NCI-H1092 (cell line): ENCODE measurements at regions not wholly inside any gene's neighbourhood (a gene's known extent, or its start where the extent isn't known, plus 50 kb on each side); places are given as distances from the start of the nearest gene placed in this dataset.
"Not testable (repeated sequence)": the region's sequence is repeated elsewhere in the genome, so short reads cannot be mapped to it uniquely, and the experiment has no call there.

Experiments used
- DNase-seq: peaks from one replicate; lab custom pipeline; 2025; lab: John Stamatoyannopoulos, UW

DNA sequence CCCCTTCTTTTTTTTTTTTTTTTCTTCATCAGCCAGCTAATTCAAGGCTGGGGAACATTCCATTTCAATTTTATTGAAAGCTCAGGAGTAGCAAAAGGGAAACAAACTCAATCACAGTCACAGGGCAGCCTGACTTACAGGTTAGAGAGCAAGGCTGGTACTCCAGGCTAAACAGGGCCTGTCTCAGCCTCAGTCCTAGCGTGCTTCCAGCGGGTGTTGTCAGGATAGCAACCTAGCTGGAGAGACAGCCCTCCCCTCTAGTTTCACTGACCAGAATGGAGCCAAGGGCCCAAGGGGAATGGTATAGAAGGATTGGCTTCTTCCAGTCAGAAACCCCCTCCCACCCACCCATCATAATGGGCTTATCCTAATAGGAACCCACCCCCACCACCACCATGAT, 132.9 kb downstream of the PXDC1 start:
- no peak for DNase-seq

GRCh38 chr6:3617681-3618311, 133.7 kb downstream of the PXDC1 start:
- no peak for DNase-seq

DNA sequence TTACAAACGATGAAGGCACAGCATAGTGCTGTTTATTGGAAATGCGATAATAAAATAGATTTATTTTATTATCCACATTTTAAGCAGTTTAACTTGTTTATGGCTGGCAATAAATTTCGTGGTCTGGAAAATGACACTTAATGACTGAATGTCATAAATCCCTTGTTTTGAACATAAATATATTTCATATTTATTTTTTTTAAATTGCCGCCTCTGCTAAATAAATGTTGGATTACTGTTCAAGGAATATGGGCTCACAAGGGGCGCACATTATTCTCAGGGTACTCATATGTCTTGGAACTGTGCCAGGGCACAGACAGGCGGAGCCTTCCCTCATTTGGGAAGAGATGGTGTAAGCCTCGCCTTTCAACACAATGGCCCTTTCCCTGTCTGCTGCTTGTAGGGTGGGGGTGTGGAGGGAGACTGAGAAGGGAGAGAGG, 134.3 kb downstream of the PXDC1 start:
- DNase-seq, result no peak

DNA sequence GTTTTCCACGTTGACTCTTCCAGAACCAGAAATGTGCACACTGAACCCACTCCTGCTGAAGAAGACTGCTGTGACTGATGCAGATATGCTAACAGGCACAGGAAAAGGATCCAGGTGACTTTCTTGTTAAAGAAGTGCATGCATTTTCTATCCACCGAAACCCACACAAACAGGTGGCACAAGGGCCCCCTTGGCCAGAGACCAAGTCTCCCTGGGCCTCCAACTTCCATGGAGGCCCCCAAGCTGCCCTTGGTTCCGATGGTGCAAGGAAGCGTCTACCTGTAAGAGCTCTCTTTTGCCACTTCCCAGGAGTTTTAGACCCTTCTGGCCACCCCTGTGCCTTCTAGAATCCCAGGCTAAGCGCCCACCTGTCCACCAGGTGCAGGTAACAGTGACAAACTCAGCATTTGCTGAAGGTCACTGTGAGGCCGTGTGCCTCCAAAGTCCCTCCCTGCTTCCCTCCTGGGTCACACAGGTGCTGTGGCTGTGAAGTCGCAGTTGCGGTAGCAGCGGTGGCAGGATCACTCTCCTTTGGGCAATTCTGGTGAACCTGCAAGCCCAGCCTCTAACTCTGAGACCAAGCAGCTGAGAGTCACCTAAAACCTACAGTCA, 134.8 kb downstream of the PXDC1 start:
- DNase-seq, result no peak

- DNase-seq, result no peak
Measured at GRCh38 chr6:3615391-3616380, 135.8 kb downstream of the PXDC1 start.

GRCh38 chr6:3614918-3615317, 136.6 kb downstream of the PXDC1 start:
- no peak for DNase-seq

- not testable (repeated sequence) for DNase-seq
Measured at GRCh38 chr6:3613565-3613964, 137.9 kb downstream of the PXDC1 start.

DNA sequence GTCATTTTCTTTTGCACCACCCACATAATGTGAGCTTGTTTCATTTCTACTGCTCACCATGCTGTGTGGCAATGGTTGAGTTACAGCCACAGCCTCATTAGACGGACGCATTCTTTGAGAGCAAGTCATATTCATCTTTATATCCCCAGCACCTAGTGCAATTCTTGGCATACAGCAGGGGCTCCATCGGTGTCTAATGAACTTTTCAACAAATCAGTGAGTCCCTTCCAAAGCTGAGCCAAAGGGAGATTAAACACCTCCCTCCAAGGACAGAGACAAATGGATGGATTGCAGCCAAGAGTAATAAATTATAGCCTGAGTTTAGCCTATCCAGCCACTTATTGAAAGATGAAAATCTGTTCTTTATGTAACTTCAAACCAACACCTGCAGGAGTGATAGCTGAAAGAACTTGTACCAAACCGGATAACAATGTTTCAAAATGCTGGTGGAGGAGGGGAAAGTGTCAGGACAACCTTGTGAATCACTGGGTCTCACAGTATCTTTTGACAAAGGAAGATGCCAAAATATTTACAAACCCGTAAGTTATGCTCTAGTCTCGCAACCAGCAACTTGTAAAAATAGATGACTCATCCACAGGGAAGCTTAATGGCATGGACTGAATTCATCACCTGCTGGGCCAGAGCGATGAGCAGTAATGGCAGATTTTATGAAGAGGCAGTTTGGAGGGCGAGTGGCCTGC, 139.0 kb downstream of the PXDC1 start:
- no peak for DNase-seq

- no peak for DNase-seq
Measured at GRCh38 chr6:3610921-3611320, 140.6 kb downstream of the PXDC1 start.

- no peak for DNase-seq
Measured at GRCh38 chr6:3610206-3610605, 141.3 kb downstream of the PXDC1 start.

- no peak for DNase-seq
Measured at GRCh38 chr6:3609388-3609787, 142.1 kb downstream of the PXDC1 start.

DNA sequence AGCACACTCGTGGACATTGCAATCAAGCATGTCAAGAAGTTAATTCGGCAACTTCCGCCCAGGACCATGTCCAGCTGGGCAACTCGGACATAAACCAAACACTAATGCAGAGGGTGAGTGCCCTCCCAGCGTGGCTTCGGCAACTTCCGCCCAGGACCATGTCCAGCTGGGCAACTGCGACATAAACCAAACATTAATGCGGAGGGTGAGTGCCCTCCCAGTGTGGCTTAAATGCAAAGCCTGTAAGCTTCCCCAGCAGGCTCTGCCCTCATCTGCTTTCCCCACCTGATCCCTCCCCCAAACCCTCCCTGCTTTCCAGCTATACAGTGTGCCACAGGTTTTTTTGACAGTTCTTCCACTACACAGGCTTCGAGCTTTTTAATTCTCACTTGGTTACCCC, 143.4 kb downstream of the PXDC1 start:
- no peak for DNase-seq

DNA sequence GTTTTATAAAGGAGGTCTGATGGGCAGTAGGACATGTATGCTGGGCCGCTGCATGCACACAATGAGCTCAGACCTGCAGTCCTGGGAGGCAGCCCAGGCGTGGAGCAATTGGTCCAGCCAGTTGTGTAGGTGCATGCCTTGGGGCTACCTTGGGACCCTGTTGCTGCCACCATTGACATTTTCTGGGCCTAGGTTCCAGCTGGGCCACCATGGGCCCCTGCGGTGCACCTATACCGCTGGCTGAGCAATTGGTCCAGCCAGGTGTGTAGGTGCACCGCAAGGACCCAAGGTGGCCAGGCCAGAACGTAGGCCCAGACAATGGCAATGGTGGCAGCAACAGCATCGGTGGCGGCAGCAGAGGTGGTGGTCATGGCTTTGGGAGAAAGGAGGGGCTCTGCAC, 143.9 kb downstream of the PXDC1 start:
- no peak for DNase-seq

- DNase-seq, result no peak
Measured at GRCh38 chr6:3607171-3607570, 144.3 kb downstream of the PXDC1 start.

- DNase-seq, result no peak
Measured at GRCh38 chr6:3603340-3604130, 146.7 kb upstream of the SLC22A23 start.

- no peak for DNase-seq
Measured at GRCh38 chr6:3601570-3601969, 144.7 kb upstream of the SLC22A23 start.

DNA sequence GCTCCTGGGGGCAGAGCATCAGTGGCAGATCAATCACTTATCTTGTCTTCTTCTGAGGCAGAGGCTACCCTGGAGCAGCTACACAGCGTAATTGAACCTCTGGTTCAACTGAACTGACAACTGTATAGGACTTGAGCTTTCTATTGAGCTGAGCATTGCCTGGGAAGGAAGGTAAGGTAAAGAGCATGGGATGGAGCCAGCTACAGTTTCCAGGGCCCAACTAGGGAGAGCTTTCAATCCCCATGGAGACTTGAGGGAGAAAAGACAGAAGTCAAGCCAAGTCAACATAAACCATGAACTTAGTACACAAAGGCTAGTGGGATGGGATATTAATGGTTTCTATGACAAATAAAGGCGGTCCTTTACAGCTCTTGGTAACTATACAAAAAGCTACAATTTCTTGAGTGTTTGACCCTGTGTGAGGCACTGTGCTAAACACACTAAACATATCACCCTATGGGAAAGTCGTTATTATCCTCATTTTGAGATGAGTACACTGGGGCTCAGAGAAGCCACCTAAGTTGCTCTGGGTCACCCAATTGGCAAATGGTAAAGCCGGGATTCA, 140.7 kb upstream of the SLC22A23 start:
- no peak for DNase-seq

DNA sequence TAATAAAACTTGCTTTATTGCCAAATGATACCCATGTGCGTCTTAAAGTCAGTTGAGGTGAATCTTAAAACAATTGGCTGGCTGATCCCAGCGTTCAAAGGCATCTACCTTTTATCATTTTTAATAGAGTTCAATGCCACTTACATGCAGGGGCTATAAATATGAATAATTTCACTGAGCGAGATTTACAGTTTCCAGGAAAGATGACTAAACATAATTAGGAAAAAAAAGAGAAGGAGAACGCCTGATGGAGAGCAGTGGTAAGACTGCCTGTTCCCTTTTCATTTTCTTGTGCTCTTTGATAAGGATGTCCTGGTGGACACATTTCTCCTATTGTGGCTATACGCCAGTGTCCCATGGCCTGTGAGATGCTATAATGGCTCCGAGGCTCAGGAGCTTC, 139.9 kb upstream of the SLC22A23 start:
- no peak for DNase-seq

DNA sequence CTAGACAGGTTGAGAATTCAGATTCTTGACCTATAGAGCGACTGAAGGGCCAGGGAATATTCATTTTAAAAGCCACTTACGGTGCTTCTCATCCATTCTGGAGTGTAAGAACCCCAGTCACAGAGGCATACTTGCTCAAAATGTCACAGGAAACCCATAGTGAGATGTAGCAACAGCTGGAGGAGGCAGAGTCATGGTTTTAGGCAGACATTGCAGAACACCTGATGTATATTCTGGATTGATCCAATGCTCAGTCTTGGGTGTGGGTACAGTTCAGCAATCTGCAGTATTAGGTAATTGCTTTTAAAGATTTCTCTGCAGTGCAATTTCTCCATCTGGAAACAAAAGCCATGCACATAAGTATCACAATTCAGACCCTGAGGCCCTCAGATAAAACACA, 137.4 kb upstream of the SLC22A23 start:
- DNase-seq, result no peak

DNA sequence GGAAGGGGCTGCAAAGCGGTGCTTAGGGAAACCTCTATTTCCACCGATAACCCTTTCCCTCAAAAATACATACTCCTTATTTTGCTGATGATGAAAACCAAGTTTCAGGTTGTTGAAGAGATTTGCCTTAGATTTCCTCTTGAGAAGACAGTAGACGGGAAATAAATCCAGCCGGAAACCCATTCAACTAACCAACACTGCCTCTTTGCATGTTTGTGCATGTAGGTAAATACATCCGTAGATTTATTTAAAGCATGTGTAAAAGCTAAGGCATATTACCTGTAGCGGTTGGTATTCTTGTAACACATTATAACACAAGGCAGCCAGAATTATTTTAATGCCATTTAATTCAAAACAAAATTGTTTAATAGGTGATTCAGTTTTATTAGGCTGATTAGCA, 136.3 kb upstream of the SLC22A23 start:
- DNase-seq, result no peak

- DNase-seq, result no peak
Measured at GRCh38 chr6:3592371-3592941, 135.6 kb upstream of the SLC22A23 start.
